CD8-positive, alpha-beta memory T cell (primary cell): ENCODE measurements at regions not wholly inside any gene's neighbourhood (a gene's known extent, or its start where the extent isn't known, plus 50 kb on each side); places are given as distances from the start of the nearest gene placed in this dataset.

Experiments
- CTCF ChIA-PET: fragments of 350-600 bp; sonication (Branson Sonifier 250); formaldehyde crosslinking; loops from one replicate; lab custom pipeline; 2021; ENCODE audit warnings: antibody characterized with exemption; lab: Charles Lee
- POLR2A ChIA-PET: fragments of 350-600 bp; sonication (Branson Sonifier 250); formaldehyde crosslinking; loops from one replicate; lab custom pipeline; 2021; ENCODE audit warnings: antibody characterized with exemption; lab: Charles Lee
- DNase-seq, 5 donors: peaks; one replicate each; pipeline versions ENCODE4 v3.0.0 to v3.0.0-alpha.2; 2020 to 2022; ENCODE audit warnings: mixed read lengths in 1 of 5
- H3K27ac ChIP-seq: one replicate; pipeline ENCODE4 v1.7.0; 2013; ENCODE audit warnings: low read depth, mild to moderate bottlenecking, low read length, moderate library complexity
- H3K27me3 ChIP-seq: 2 replicates; pipeline ENCODE4 v1.7.0; 2013; ENCODE audit warnings: low read length, mild to moderate bottlenecking; ENCODE audit not compliant: insufficient read depth, poor library complexity, severe bottlenecking
- H3K36me3 ChIP-seq: 2 replicates; pipeline ENCODE4 v1.7.0; 2013; ENCODE audit warnings: mild to moderate bottlenecking, low read length, moderate library complexity; ENCODE audit not compliant: insufficient read depth
- H3K4me1 ChIP-seq: 2 replicates; pipeline ENCODE4 v1.7.0; 2013; ENCODE audit warnings: mild to moderate bottlenecking, low read length, moderate library complexity; ENCODE audit not compliant: insufficient read depth
- H3K4me3 ChIP-seq: 2 replicates; pipeline ENCODE4 v1.7.0; 2013; ENCODE audit warnings: mild to moderate bottlenecking, low read length
- H3K9me3 ChIP-seq: 2 replicates; pipeline ENCODE4 v1.7.0; 2013; ENCODE audit warnings: mild to moderate bottlenecking, low read length
- H3K27ac Mint-ChIP-seq, 8 donors: one replicate each; pipeline ENCODE4 v1.8.0; 2020 to 2021; ENCODE audit warnings: mixed read lengths in 8 of 8, mild to moderate bottlenecking in 6 of 8, inconsistent platforms in 3 of 8, moderate library complexity in 3 of 8
- H3K27me3 Mint-ChIP-seq, 2 donors: one replicate each; pipeline ENCODE4 v1.8.0; 2020 to 2021; ENCODE audit warnings: mixed read lengths in 2 of 2, mild to moderate bottlenecking in 1 of 2, moderate library complexity in 1 of 2
- H3K36me3 Mint-ChIP-seq, 3 donors: one replicate each; pipeline ENCODE4 v1.8.0; 2020 to 2021; ENCODE audit warnings: mixed read lengths in 3 of 3, inconsistent platforms in 1 of 3, mild to moderate bottlenecking in 1 of 3
- H3K4me1 Mint-ChIP-seq, 3 donors: one replicate each; pipeline ENCODE4 v1.8.0; 2020 to 2021; ENCODE audit warnings: mixed read lengths in 3 of 3, inconsistent platforms in 1 of 3, mild to moderate bottlenecking in 1 of 3
- H3K4me3 Mint-ChIP-seq, 7 donors: one replicate each; pipeline ENCODE4 v1.8.0; 2020 to 2021; ENCODE audit warnings: mixed read lengths in 7 of 7, mild to moderate bottlenecking in 6 of 7, moderate library complexity in 4 of 7, inconsistent platforms in 2 of 7
- H3K9me3 Mint-ChIP-seq, 5 donors: one replicate each; pipeline ENCODE4 v1.8.0; 2020 to 2022; ENCODE audit warnings: mixed read lengths in 5 of 5, mild to moderate bottlenecking in 3 of 5, moderate library complexity in 2 of 5, inconsistent platforms in 1 of 5

DNA sequence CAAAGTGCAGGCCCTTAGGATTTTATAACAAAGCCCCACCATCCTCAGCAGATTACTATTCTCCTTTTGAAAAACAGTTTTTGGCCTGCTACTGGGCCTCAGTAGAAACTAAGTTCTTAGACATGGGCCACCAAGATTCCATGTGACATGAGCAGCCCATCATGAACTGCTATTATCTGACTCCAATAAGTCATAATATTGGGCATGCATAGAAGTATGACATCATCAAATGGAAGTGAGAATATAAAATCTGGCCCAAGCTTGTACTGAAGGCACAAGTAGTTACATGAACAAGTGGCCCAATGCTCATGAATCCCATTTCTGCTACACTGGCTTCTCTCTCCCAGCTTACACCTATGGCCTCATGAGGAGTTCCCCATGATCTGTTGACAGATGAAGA is 404.8 kb downstream of the EPHA5 start:
- no peak overlapping the region for H3K4me3 Mint-ChIP-seq
- H3K27me3 ChIP-seq, result no peaks in the 10 kb centered on the region
- no peak overlapping the region for H3K27ac Mint-ChIP-seq
- no peaks in the 10 kb centered on the region for H3K36me3 Mint-ChIP-seq
- no peak overlapping the region for H3K27ac ChIP-seq
- no peaks in the 10 kb centered on the region for H3K36me3 ChIP-seq
- H3K4me3 ChIP-seq, result no peak overlapping the region
- no peaks in the 10 kb centered on the region for H3K27me3 Mint-ChIP-seq
- H3K4me1 Mint-ChIP-seq, result no peaks in the 10 kb centered on the region
- peaks cover 4 to 26% (median 6%) of the 10 kb centered on the region in 5 donors for H3K9me3 Mint-ChIP-seq
- CTCF ChIA-PET, result no interaction called here
- no peak for DNase-seq
- no peaks in the 10 kb centered on the region for H3K9me3 ChIP-seq
- POLR2A ChIA-PET, result no interaction called here
- no peaks in the 10 kb centered on the region for H3K4me1 ChIP-seq

- H3K9me3 Mint-ChIP-seq, result peaks cover 0 to 31% (median 3%) of the 10 kb centered on the region in 5 donors
Observed at GRCh38 chr4:65259296-65259695, 411.0 kb downstream of the EPHA5 start.

DNA sequence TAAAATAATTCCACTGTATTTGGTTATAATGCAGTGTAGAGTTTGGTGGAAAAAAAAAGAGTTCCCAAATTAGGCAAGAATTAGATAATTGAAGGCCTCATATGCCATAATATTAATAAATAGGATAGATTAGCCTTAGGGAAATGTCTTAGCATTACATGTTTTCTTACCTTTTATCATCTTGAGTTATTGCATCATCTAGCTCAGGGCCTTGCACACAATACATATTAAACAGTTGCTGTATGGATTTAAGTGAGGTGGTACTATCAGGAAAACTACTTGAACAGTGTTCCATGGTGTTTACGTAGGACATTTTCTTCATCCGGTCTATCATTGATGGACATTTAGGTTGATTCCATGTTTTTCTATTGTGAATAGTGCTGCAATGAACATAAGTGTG is 419.4 kb downstream of the EPHA5 start:
- no peaks in the 10 kb centered on the region for H3K9me3 ChIP-seq
- H3K4me1 ChIP-seq, result no peaks in the 10 kb centered on the region
- H3K36me3 ChIP-seq, result no peaks in the 10 kb centered on the region
- no peak overlapping the region for H3K4me3 ChIP-seq
- peaks cover 4 to 16% (median 7%) of the 10 kb centered on the region in 5 donors for H3K9me3 Mint-ChIP-seq
- no peak for DNase-seq
- H3K27me3 ChIP-seq, result no peaks in the 10 kb centered on the region
- no peaks in the 10 kb centered on the region for H3K4me1 Mint-ChIP-seq
- no peak overlapping the region for H3K27ac Mint-ChIP-seq
- no peak overlapping the region for H3K4me3 Mint-ChIP-seq
- H3K27me3 Mint-ChIP-seq, result no peaks in the 10 kb centered on the region
- ChIA-PET CTCF (no interaction called here), POLR2A (no interaction called here)
- H3K36me3 Mint-ChIP-seq, result no peaks in the 10 kb centered on the region
- H3K27ac ChIP-seq, result no peak overlapping the region

More at GRCh38 chr4:65259296-65259695, 411.0 kb downstream of the EPHA5 start:
- Histone ChIP-seq H3K4me1 (no peaks in the 10 kb centered on the region), H3K36me3 (no peaks in the 10 kb centered on the region), H3K4me3 (no peak overlapping the region), H3K27ac (no peak overlapping the region), H3K27me3 (no peaks in the 10 kb centered on the region), H3K9me3 (no peaks in the 10 kb centered on the region)
- ChIA-PET POLR2A (no interaction called here), CTCF (no interaction called here)
- Mint-ChIP-seq H3K27me3 (no peaks in the 10 kb centered on the region), H3K4me3 (no peak overlapping the region), H3K36me3 (no peaks in the 10 kb centered on the region), H3K4me1 (no peaks in the 10 kb centered on the region), H3K27ac (no peak overlapping the region)
- no peak for DNase-seq

DNA sequence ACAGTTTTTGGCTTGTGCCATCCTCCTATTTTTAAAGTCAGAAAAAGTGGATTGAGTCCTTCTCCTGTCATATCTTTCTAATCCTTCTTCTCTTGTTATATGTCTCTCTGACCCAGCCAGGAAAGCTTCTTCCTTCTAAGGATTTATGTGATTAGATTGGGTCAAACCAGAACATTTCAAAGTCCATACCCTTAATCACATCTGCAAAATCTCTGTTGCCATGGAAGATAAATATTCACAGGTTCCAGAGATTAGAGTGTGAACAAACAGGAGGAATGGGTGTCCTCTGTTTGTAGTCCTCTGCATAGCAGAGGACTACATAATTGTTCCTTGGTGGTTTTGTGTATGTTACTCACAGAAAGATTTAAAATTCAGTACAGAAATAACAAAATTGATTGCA is 421.2 kb downstream of the EPHA5 start:
- Histone ChIP-seq H3K9me3 (no peaks in the 10 kb centered on the region), H3K27me3 (no peaks in the 10 kb centered on the region), H3K4me3 (no peak overlapping the region), H3K27ac (no peak overlapping the region), H3K36me3 (no peaks in the 10 kb centered on the region), H3K4me1 (no peaks in the 10 kb centered on the region)
- ChIA-PET POLR2A (no interaction called here), CTCF (no interaction called here)
- no peak overlapping the region for H3K4me3 Mint-ChIP-seq
- H3K27ac Mint-ChIP-seq, result no peak overlapping the region
- H3K36me3 Mint-ChIP-seq, result no peaks in the 10 kb centered on the region
- DNase-seq, result no peak
- no peaks in the 10 kb centered on the region for H3K4me1 Mint-ChIP-seq
- no peaks in the 10 kb centered on the region for H3K27me3 Mint-ChIP-seq
- peaks cover 6 to 19% (median 14%) of the 10 kb centered on the region in 5 donors for H3K9me3 Mint-ChIP-seq

- no peaks in the 10 kb centered on the region for H3K4me1 Mint-ChIP-seq
- H3K9me3 Mint-ChIP-seq, result peaks cover 3 to 16% (median 12%) of the 10 kb centered on the region in 5 donors
- Histone ChIP-seq H3K4me3 (no peak overlapping the region), H3K9me3 (no peaks in the 10 kb centered on the region), H3K36me3 (no peaks in the 10 kb centered on the region), H3K27me3 (no peaks in the 10 kb centered on the region), H3K27ac (no peak overlapping the region), H3K4me1 (no peaks in the 10 kb centered on the region)
- CTCF ChIA-PET, result no interaction called here
- no peaks in the 10 kb centered on the region for H3K36me3 Mint-ChIP-seq
- no peak overlapping the region for H3K27ac Mint-ChIP-seq
- no peaks in the 10 kb centered on the region for H3K27me3 Mint-ChIP-seq
- no peak overlapping the region for H3K4me3 Mint-ChIP-seq
- POLR2A ChIA-PET, result no interaction called here
- no peak for DNase-seq
Observed at GRCh38 chr4:65242156-65242846, 428.0 kb downstream of the EPHA5 start.

- Mint-ChIP-seq H3K4me1 (no peaks in the 10 kb centered on the region), H3K9me3 (peaks cover 3 to 18% (median 12%) of the 10 kb centered on the region in 5 donors), H3K4me3 (no peak overlapping the region), H3K36me3 (no peaks in the 10 kb centered on the region), H3K27me3 (no peaks in the 10 kb centered on the region), H3K27ac (no peak overlapping the region)
- POLR2A ChIA-PET, result no interaction called here
- Histone ChIP-seq H3K27ac (peak overlapping the region; percentile 16), H3K36me3 (no peaks in the 10 kb centered on the region), H3K4me1 (no peaks in the 10 kb centered on the region), H3K4me3 (no peak overlapping the region), H3K27me3 (no peaks in the 10 kb centered on the region), H3K9me3 (no peaks in the 10 kb centered on the region)
- DNase-seq, result no peak
- CTCF ChIA-PET, result no interaction called here
Observed at GRCh38 chr4:65241257-65241997, 428.9 kb downstream of the EPHA5 start.

DNA sequence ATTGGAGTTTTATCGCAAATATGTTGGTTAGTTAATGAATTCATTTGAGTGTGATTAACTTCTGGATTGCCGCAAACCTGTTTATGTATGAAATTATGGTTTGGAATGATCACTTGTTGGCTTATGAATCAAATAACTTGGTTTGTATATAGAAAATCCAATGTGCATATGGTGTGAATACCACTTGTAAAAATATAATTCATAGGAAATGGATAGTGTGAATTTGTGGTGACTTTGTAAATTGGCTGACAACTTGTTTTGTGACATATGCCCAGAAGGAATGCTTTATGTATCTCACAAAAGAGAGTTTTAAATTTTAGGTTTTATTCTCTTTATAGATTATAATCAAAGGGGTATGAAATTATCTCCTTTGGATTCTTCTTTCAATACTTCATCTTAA is 436.2 kb downstream of the EPHA5 start:
- H3K27ac Mint-ChIP-seq, result no peak overlapping the region
- H3K27me3 Mint-ChIP-seq, result no peaks in the 10 kb centered on the region
- ChIA-PET CTCF (no interaction called here), POLR2A (no interaction called here)
- H3K9me3 Mint-ChIP-seq, result peaks cover 0 to 12% (median 2%) of the 10 kb centered on the region in 5 donors
- Histone ChIP-seq H3K27me3 (no peaks in the 10 kb centered on the region), H3K4me3 (no peak overlapping the region), H3K9me3 (no peaks in the 10 kb centered on the region), H3K27ac (no peak overlapping the region), H3K4me1 (no peaks in the 10 kb centered on the region), H3K36me3 (no peaks in the 10 kb centered on the region)
- H3K36me3 Mint-ChIP-seq, result no peaks in the 10 kb centered on the region
- no peaks in the 10 kb centered on the region for H3K4me1 Mint-ChIP-seq
- H3K4me3 Mint-ChIP-seq, result no peak overlapping the region
- no peak for DNase-seq

GRCh38 chr4:65227628-65228027 is 442.7 kb downstream of the EPHA5 start:
- Mint-ChIP-seq H3K4me1 (no peaks in the 10 kb centered on the region), H3K4me3 (no peak overlapping the region), H3K36me3 (no peaks in the 10 kb centered on the region), H3K27ac (no peak overlapping the region), H3K27me3 (no peaks in the 10 kb centered on the region), H3K9me3 (peaks cover 0 to 35% (median 4%) of the 10 kb centered on the region in 5 donors)
- Histone ChIP-seq H3K4me1 (no peaks in the 10 kb centered on the region), H3K27me3 (no peaks in the 10 kb centered on the region), H3K4me3 (no peak overlapping the region), H3K9me3 (no peaks in the 10 kb centered on the region), H3K36me3 (no peaks in the 10 kb centered on the region), H3K27ac (no peak overlapping the region)
- ChIA-PET CTCF (no interaction called here), POLR2A (no interaction called here)
- no peak for DNase-seq
